SK-N-SH (cell line): ENCODE measurements at regions not wholly inside any gene's neighbourhood (a gene's known extent, or its start where the extent isn't known, plus 50 kb on each side); places are given as distances from the start of the nearest gene placed in this dataset.

ENCODE experiments used
- CTCF ChIA-PET: fragments of 300-600, 350-600 bp; formaldehyde crosslinking; extraction: SDS; loops from one replicate; lab custom pipeline; 2021; lab: Yijun Ruan, JAX
- POLR2A ChIA-PET: fragments of 350-600 bp; sonication (Branson Sonifier 250); formaldehyde crosslinking; extraction: SDS; loops from one replicate; lab custom pipeline; 2020; ENCODE audit warnings: antibody characterized with exemption, inconsistent platforms; lab: Yijun Ruan, JAX
- DNase-seq: peaks from one replicate; pipeline ENCODE4 v3.0.0; 2012
- H2AFZ ChIP-seq: fragments of 200-600 bp; sonication (generic); 2 replicates; pipeline ENCODE4 v1.8.1; 2016; ENCODE audit warnings: antibody characterized with exemption, mild to moderate bottlenecking, low read depth
- H3F3A ChIP-seq: fragments of 200-600 bp; sonication (generic); replicated peaks from 2 replicates; pipeline ENCODE3; 2016; ENCODE audit warnings: antibody characterized with exemption, mild to moderate bottlenecking; ENCODE audit not compliant: insufficient read depth
- H3K27ac ChIP-seq, 2 experiments: fragments of 200-500 bp in 1 of 2; fragments of 200-600 bp in 1 of 2; sonication (Bioruptor generic) in 1 of 2; sonication (generic), shearing (Covaris generic) in 1 of 2; 2 replicates each; pipeline versions ENCODE4 v1.5.1 to v1.6.1; 2014 to 2016; ENCODE audit warnings: low read depth in 2 of 2, inconsistent platforms in 1 of 2, low read length in 1 of 2, mild to moderate bottlenecking in 1 of 2, mixed read lengths in 1 of 2
- H3K27me3 ChIP-seq: fragments of 200-600 bp; sonication (generic), shearing (Covaris generic); 2 replicates; pipeline ENCODE4 v1.6.1; 2016; ENCODE audit warnings: mixed run types; ENCODE audit not compliant: insufficient read depth
- H3K36me3 ChIP-seq, 2 experiments: fragments of 200-500 bp in 1 of 2; fragments of 200-600 bp in 1 of 2; sonication (Bioruptor generic) in 1 of 2; sonication (generic) in 1 of 2; replicated peaks in 1 of 2; 2 replicates each; pipeline versions ENCODE3 to v1.5.1; 2014 to 2016; ENCODE audit warnings: low read length in 1 of 2, mild to moderate bottlenecking in 1 of 2; ENCODE audit not compliant: insufficient read depth in 2 of 2, control insufficient read depth in 1 of 2
- H3K4me1 ChIP-seq, 2 experiments: fragments of 200-500 bp in 1 of 2; fragments of 200-600 bp in 1 of 2; sonication (Bioruptor generic) in 1 of 2; sonication (generic), shearing (Covaris generic) in 1 of 2; 2 replicates each; pipeline versions ENCODE4 v1.5.1 to v1.6.1; 2014 to 2016; ENCODE audit warnings: low read depth in 1 of 2, low read length in 1 of 2, mixed run types in 1 of 2; ENCODE audit not compliant: insufficient read depth in 2 of 2, control insufficient read depth in 1 of 2
- H3K4me2 ChIP-seq: fragments of 200-600 bp; sonication (generic), shearing (Covaris generic); 2 replicates; pipeline ENCODE4 v1.6.1; 2017; ENCODE audit warnings: mixed run types
- H3K4me3 ChIP-seq, 2 experiments: fragments of 200-500 bp in 1 of 2; fragments of 200-600 bp in 1 of 2; sonication (Bioruptor generic) in 1 of 2; sonication (generic), shearing (Covaris generic) in 1 of 2; 2 replicates each; pipeline versions ENCODE4 v1.5.1 to v1.8.1; 2014 to 2016; ENCODE audit warnings: low read depth in 2 of 2, inconsistent platforms in 1 of 2, low read length in 1 of 2, mild to moderate bottlenecking in 1 of 2, mixed read lengths in 1 of 2, moderate library complexity in 1 of 2
- H3K79me2 ChIP-seq: fragments of 200-600 bp; sonication (generic); 2 replicates; pipeline ENCODE4 v1.8.1; 2017; ENCODE audit warnings: mild to moderate bottlenecking; ENCODE audit not compliant: insufficient read depth
- H3K9ac ChIP-seq: fragments of 200-600 bp; sonication (generic); 2 replicates; pipeline ENCODE4 v1.6.1; 2017; ENCODE audit warnings: mixed run types
- H3K9me2 ChIP-seq: fragments of 200-600 bp; sonication (generic); 2 replicates; pipeline ENCODE4 v1.6.1; 2017; ENCODE audit warnings: mixed run types
- H3K9me3 ChIP-seq: fragments of 200-600 bp; sonication (generic); 2 replicates; pipeline ENCODE4 v1.6.1; 2017; ENCODE audit warnings: mixed run types, mild to moderate bottlenecking, moderate library complexity
- H4K20me1 ChIP-seq: fragments of 200-600 bp; sonication (generic); 2 replicates; pipeline ENCODE4 v1.6.1; 2017; ENCODE audit warnings: mild to moderate bottlenecking, mixed run types; ENCODE audit not compliant: insufficient read depth
- CHD2 ChIP-seq: fragments of 150-350 bp; IDR thresholded peaks from 2 replicates; pipeline ENCODE4 v1.6.1; 2018; ENCODE audit warnings: low read length; ENCODE audit not compliant: partially characterized antibody
- CTCF ChIP-seq: fragments of 200-600 bp; sonication (generic); IDR thresholded peaks from 2 replicates; pipeline ENCODE4 v1.6.1; 2017; ENCODE audit warnings: antibody characterized with exemption, mild to moderate bottlenecking, moderate library complexity
- ELF1 ChIP-seq: IDR thresholded peaks from 2 replicates; pipeline ENCODE4 v1.4.0; 2012
- FOSL2 ChIP-seq: IDR thresholded peaks from 2 replicates; pipeline ENCODE4 v1.4.0; 2012; ENCODE audit warnings: low read depth, mild to moderate bottlenecking, moderate library complexity, borderline replicate concordance
- FOXM1 ChIP-seq: IDR thresholded peaks from 2 replicates; pipeline ENCODE4 v1.4.0; 2012; ENCODE audit warnings: low read depth, mild to moderate bottlenecking
- GATA2 ChIP-seq: sonication (generic); formaldehyde crosslinking; IDR thresholded peaks from 2 replicates; pipeline ENCODE4 v1.5.0; 2020; ENCODE audit warnings: mild to moderate bottlenecking, missing genetic modification reagents
- JUND ChIP-seq: IDR thresholded peaks from 2 replicates; pipeline ENCODE4 v1.4.0; 2012
- MAX ChIP-seq: IDR thresholded peaks from 2 replicates; pipeline ENCODE4 v1.4.0; 2012; ENCODE audit warnings: low read depth
- MXI1 ChIP-seq: IDR thresholded peaks from 2 replicates; pipeline ENCODE4 v1.6.1; 2012; ENCODE audit warnings: mild to moderate bottlenecking, low read depth, low read length, improper control_type of control experiment
- NRF1 ChIP-seq: IDR thresholded peaks from 2 replicates; pipeline ENCODE4 v1.6.1; 2012; ENCODE audit warnings: low read depth, mild to moderate bottlenecking, low read length
- POLR2AphosphoS5 ChIP-seq: IDR thresholded peaks from 2 replicates; pipeline ENCODE4 v1.6.1; 2012; ENCODE audit warnings: low read depth, low read length
- RCOR1 ChIP-seq: fragments of 150-350 bp; IDR thresholded peaks from 2 replicates; pipeline ENCODE4 v1.6.1; 2017; ENCODE audit warnings: antibody characterized with exemption, low read length
- REST ChIP-seq: IDR thresholded peaks from 2 replicates; pipeline ENCODE4 v1.6.1; 2012; ENCODE audit warnings: mild to moderate bottlenecking, low read depth, low read length, moderate library complexity
- RFX5 ChIP-seq: IDR thresholded peaks from 2 replicates; pipeline ENCODE4 v1.6.1; 2012; ENCODE audit warnings: mild to moderate bottlenecking, improper control_type of control experiment, low read length
- USF1 ChIP-seq: IDR thresholded peaks from 2 replicates; pipeline ENCODE4 v1.4.0; 2012; ENCODE audit warnings: low read depth, borderline replicate concordance
- YY1 ChIP-seq: IDR thresholded peaks from 2 replicates; pipeline ENCODE4 v1.4.0; 2012; ENCODE audit warnings: low read depth, mild to moderate bottlenecking
- WGBS: methylation state at CpG from one replicate; pipeline ENCODE4 v1.1.6; 2017; ENCODE audit warnings: low lambda C conversion rate; 5-methylcytosine and 5-hydroxymethylcytosine counted together

GRCh38 chr18:69265656-69266055, 135.0 kb upstream of the DOK6 start:
- Histone ChIP-seq H3K9me2 (no peaks in the 10 kb centered on the region), H3F3A (no peaks in the 10 kb centered on the region), H2AFZ (no peak overlapping the region), H3K27me3 (no peaks in the 10 kb centered on the region), H3K79me2 (no peaks in the 10 kb centered on the region), H4K20me1 (no peaks in the 10 kb centered on the region), H3K4me1 (no peaks in the 10 kb centered on the region), H3K36me3 (no peaks in the 10 kb centered on the region), H3K4me3 (no peak overlapping the region), H3K4me2 (no peak overlapping the region), H3K9me3 (no peaks in the 10 kb centered on the region), H3K9ac (no peak overlapping the region), H3K27ac (no peak overlapping the region)
- no peak for DNase-seq
- CTCF ChIA-PET = no interaction called here
- POLR2A ChIA-PET = no interaction called here
- TF ChIP-seq YY1 (no peak), USF1 (no peak), ELF1 (no peak), NRF1 (no peak)

GRCh38 chr18:69267895-69268294, 132.8 kb upstream of the DOK6 start:
- TF ChIP-seq CTCF (no peak), MAX (no peak), RCOR1 (no peak), MXI1 (no peak), USF1 (no peak), YY1 (no peak), JUND (no peak), CHD2 (no peak), RFX5 (no peak), FOSL2 (no peak), GATA2 (CRISPR knock-in tag) (no peak), FOXM1 (no peak), REST (no peak), ELF1 (no peak), POLR2AphosphoS5 (no peak), NRF1 (no peak)
- Histone ChIP-seq H3K4me3 (no peak overlapping the region), H3K9me2 (no peaks in the 10 kb centered on the region), H4K20me1 (no peaks in the 10 kb centered on the region), H3K9me3 (no peaks in the 10 kb centered on the region), H3K4me1 (no peaks in the 10 kb centered on the region; a peak in 1 of 4 replicates), H3F3A (no peaks in the 10 kb centered on the region), H3K27me3 (no peaks in the 10 kb centered on the region), H3K36me3 (no peaks in the 10 kb centered on the region), H2AFZ (no peak overlapping the region; the same call in 1 of the 2 replicates), H3K9ac (no peak overlapping the region), H3K4me2 (no peak overlapping the region), H3K79me2 (no peaks in the 10 kb centered on the region), H3K27ac (no peak overlapping the region)
- ChIA-PET CTCF (no interaction called here), POLR2A (no interaction called here)
- DNase-seq = no peak
- 88% methylated on average over 5 of the region's 5 CpGs for WGBS
